ENCODE measurements at regions not wholly inside any gene's neighbourhood (a gene's known extent, or its start where the extent isn't known, plus 50 kb on each side); places are given as distances from the start of the nearest gene placed in this dataset.

- WGBS (ENCODE audit: low lambda C conversion rate, missing lambda C conversion rate): 51% methylated on average over 4 of the region's 4 CpGs
- no peaks in the 10 kb centered on the region for H3K9me2 ChIP-seq (replicated peaks; ENCODE audit: insufficient read depth)
- no peak for DNase-seq (ENCODE audit: low spot score)
- no peaks in the 10 kb centered on the region for H3K79me2 ChIP-seq
- no peak overlapping the region for H3K4me3 ChIP-seq
- no peaks in the 10 kb centered on the region for H3K36me3 ChIP-seq (replicated peaks; ENCODE audit: insufficient read depth, low read depth)
- H4K20me1 ChIP-seq (ENCODE audit: insufficient read depth, poor library complexity, severe bottlenecking): no peaks in the 10 kb centered on the region
- H3K4me1 ChIP-seq (ENCODE audit: insufficient read depth): no peaks in the 10 kb centered on the region
- no peaks in the 10 kb centered on the region for H3K27me3 ChIP-seq
- no peak overlapping the region for H3K27ac ChIP-seq
- H2AFZ ChIP-seq: no peak overlapping the region
- TF ChIP-seq EZH2 (IDR thresholded peaks at IDR 0.05; ENCODE audit: borderline replicate concordance) (no peak), CTCF (IDR thresholded peaks at IDR 0.05; ENCODE audit: poor library complexity) (peak; percentile 22), EZH2phosphoT487 (IDR thresholded peaks at IDR 0.05; ENCODE audit: low read depth, severe bottlenecking, unreplicated experiment) (no peak)
- H3K4me2 ChIP-seq: no peak overlapping the region
- no peaks in the 10 kb centered on the region for H3K9me3 ChIP-seq (ENCODE audit: low read depth)
Observed at GRCh38 chr5:8864053-8864452, 681.8 kb downstream of the SEMA5A start.

DNA sequence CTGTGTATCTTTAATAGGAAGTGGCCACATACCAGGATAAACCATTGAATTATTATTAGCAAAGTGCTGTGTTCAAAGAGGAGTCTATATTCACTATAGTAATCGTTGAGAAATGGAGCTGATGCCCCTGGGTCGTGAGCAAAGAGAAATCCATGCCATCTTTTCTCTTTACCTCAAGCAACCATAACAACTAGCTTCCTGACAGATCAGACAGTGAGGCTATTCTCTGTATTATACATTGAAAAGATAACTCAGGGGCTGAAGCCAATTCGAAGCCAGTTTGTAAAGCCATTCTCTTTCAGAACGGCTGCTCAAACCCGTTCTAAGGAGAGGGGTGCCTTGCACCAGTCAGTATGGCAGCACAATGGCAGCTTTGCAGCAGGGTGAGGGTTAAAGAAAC, 680.6 kb downstream of the SEMA5A start:
- H3K4me2 ChIP-seq: no peak overlapping the region
- H3K4me1 ChIP-seq (ENCODE audit: insufficient read depth): no peaks in the 10 kb centered on the region
- no peaks in the 10 kb centered on the region for H3K36me3 ChIP-seq (replicated peaks; ENCODE audit: insufficient read depth, low read depth)
- H3K79me2 ChIP-seq: no peaks in the 10 kb centered on the region
- TF ChIP-seq EZH2phosphoT487 (IDR thresholded peaks at IDR 0.05; ENCODE audit: low read depth, severe bottlenecking, unreplicated experiment) (no peak), EZH2 (IDR thresholded peaks at IDR 0.05; ENCODE audit: borderline replicate concordance) (no peak), CTCF (IDR thresholded peaks at IDR 0.05; ENCODE audit: poor library complexity) (no peak)
- no peaks in the 10 kb centered on the region for H3K27me3 ChIP-seq
- H3K9me2 ChIP-seq (replicated peaks; ENCODE audit: insufficient read depth): no peaks in the 10 kb centered on the region
- H2AFZ ChIP-seq: no peak overlapping the region
- DNase-seq (ENCODE audit: low spot score): no peak
- H3K9me3 ChIP-seq (ENCODE audit: low read depth): no peaks in the 10 kb centered on the region
- no peaks in the 10 kb centered on the region for H4K20me1 ChIP-seq (ENCODE audit: insufficient read depth, poor library complexity, severe bottlenecking)
- 70% methylated on average over 5 of the region's 5 CpGs for WGBS (ENCODE audit: low lambda C conversion rate, missing lambda C conversion rate)
- H3K4me3 ChIP-seq: no peak overlapping the region
- H3K27ac ChIP-seq: no peak overlapping the region

DNA sequence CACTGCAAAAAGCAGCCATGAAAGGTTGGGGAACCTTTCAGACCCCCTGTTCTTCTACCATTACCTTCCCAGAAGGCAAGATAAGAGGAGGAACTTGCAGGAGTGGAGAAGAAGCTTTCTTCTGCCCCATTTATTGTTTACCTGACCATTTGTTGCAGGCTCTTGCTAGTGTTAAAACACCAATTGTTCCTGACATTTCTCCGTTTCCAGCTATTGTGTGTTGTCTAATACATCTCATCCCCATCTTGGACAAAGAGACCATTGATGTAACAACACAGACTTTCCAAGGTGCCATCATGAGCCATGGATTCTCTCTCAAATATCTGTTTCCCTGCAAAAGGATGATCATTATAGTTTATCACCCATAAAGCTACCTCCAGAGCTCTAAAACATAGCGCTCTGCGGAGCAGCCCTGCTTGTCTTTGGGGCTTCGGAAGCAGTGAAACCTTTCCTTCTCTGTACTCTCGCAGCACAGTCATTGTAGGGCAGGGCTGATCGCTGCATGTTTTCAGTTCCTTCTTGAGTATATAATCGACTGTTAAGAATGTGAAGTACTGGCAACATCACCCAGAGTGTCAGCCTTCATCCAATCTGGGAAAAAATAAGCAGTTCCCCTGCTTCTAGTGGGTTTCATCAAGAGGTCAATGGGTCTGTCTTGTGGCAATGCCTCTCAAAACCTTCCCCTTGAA, 680.0 kb downstream of the SEMA5A start:
- no peak for TF ChIP-seq EZH2phosphoT487 (IDR thresholded peaks at IDR 0.05; ENCODE audit: low read depth, severe bottlenecking, unreplicated experiment)
- TF ChIP-seq CTCF (IDR thresholded peaks at IDR 0.05; ENCODE audit: poor library complexity): no peak
- no peak for TF ChIP-seq EZH2 (IDR thresholded peaks at IDR 0.05; ENCODE audit: borderline replicate concordance)
- Histone ChIP-seq H3K9me2 (replicated peaks; ENCODE audit: insufficient read depth) (no peaks in the 10 kb centered on the region), H2AFZ (no peak overlapping the region), H4K20me1 (ENCODE audit: insufficient read depth, poor library complexity, severe bottlenecking) (no peaks in the 10 kb centered on the region), H3K4me2 (no peak overlapping the region), H3K4me3 (no peak overlapping the region), H3K79me2 (no peaks in the 10 kb centered on the region), H3K4me1 (ENCODE audit: insufficient read depth) (no peaks in the 10 kb centered on the region), H3K36me3 (replicated peaks; ENCODE audit: insufficient read depth, low read depth) (no peaks in the 10 kb centered on the region), H3K27ac (no peak overlapping the region), H3K27me3 (no peaks in the 10 kb centered on the region), H3K9me3 (ENCODE audit: low read depth) (no peaks in the 10 kb centered on the region)
- 90% methylated on average over 7 of the region's 7 CpGs for WGBS (ENCODE audit: low lambda C conversion rate, missing lambda C conversion rate)
- DNase-seq (ENCODE audit: low spot score): no peak
